ENCODE measurements at regions not wholly inside any gene's neighbourhood (a gene's known extent, or its start where the extent isn't known, plus 50 kb on each side); places are given as distances from the start of the nearest gene placed in this dataset.

GRCh38 chr2:2692599-2693389 lies 361.7 kb upstream of the MYT1L start:
- TF ChIP-seq POLR2A (IDR thresholded peaks at IDR 0.05): no peak
- TF ChIP-seq, protein P1, sequence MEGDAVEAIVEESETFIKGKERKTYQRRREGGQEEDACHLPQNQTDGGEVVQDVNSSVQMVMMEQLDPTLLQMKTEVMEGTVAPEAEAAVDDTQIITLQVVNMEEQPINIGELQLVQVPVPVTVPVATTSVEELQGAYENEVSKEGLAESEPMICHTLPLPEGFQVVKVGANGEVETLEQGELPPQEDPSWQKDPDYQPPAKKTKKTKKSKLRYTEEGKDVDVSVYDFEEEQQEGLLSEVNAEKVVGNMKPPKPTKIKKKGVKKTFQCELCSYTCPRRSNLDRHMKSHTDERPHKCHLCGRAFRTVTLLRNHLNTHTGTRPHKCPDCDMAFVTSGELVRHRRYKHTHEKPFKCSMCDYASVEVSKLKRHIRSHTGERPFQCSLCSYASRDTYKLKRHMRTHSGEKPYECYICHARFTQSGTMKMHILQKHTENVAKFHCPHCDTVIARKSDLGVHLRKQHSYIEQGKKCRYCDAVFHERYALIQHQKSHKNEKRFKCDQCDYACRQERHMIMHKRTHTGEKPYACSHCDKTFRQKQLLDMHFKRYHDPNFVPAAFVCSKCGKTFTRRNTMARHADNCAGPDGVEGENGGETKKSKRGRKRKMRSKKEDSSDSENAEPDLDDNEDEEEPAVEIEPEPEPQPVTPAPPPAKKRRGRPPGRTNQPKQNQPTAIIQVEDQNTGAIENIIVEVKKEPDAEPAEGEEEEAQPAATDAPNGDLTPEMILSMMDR (IDR thresholded peaks at IDR 0.05): no peak

Measured in suprapubic skin (tissue), 3 donors.